ENCODE measurements at regions not wholly inside any gene's neighbourhood (a gene's known extent, or its start where the extent isn't known, plus 50 kb on each side); places are given as distances from the start of the nearest gene placed in this dataset.

- no peak overlapping the region for H3K4me3 ChIP-seq (ENCODE audit: low read depth, low read length)
- TF ChIP-seq, protein P1, sequence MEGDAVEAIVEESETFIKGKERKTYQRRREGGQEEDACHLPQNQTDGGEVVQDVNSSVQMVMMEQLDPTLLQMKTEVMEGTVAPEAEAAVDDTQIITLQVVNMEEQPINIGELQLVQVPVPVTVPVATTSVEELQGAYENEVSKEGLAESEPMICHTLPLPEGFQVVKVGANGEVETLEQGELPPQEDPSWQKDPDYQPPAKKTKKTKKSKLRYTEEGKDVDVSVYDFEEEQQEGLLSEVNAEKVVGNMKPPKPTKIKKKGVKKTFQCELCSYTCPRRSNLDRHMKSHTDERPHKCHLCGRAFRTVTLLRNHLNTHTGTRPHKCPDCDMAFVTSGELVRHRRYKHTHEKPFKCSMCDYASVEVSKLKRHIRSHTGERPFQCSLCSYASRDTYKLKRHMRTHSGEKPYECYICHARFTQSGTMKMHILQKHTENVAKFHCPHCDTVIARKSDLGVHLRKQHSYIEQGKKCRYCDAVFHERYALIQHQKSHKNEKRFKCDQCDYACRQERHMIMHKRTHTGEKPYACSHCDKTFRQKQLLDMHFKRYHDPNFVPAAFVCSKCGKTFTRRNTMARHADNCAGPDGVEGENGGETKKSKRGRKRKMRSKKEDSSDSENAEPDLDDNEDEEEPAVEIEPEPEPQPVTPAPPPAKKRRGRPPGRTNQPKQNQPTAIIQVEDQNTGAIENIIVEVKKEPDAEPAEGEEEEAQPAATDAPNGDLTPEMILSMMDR (IDR thresholded peaks at IDR 0.05; ENCODE audit: insufficient read depth, low read depth, low read length, missing control alignments) = no peak
- no peak for DNase-seq (ENCODE audit: low read depth)
Measured at GRCh38 chrX:3231766-3232165, 114.7 kb downstream of the MXRA5 start.

- no peak for DNase-seq (ENCODE audit: low read depth)
- TF ChIP-seq, protein P1 (IDR thresholded peaks at IDR 0.05; ENCODE audit: insufficient read depth, low read depth, low read length, missing control alignments) = no peak
Measured at GRCh38 chrX:3230496-3230895, 116.0 kb downstream of the MXRA5 start.

DNA sequence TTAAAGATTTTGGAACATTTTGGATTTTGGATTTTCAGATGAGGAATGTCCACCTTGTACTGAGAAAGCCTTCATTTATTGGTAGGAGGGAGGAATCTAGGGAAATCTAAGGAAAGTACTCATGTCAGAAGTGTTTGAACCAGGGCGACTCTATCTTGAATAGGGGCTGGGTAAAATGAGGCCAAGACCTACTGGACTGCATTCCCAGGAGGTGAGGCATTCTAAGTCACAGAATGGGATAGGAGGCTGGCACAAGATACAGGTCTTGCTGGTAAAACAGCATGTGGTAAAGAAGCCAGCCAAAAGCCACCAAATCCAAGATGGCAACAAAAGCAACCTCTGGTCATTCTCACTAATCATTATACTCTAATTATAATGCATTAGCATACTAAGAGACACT, 118.9 kb downstream of the MXRA5 start:
- TF ChIP-seq, protein P1 (IDR thresholded peaks at IDR 0.05; ENCODE audit: insufficient read depth, low read depth, low read length, missing control alignments) = no peak
- DNase-seq (ENCODE audit: low read depth) = no peak

More at GRCh38 chrX:3230496-3230895, 116.0 kb downstream of the MXRA5 start:
- no peak overlapping the region for H3K4me3 ChIP-seq (ENCODE audit: low read depth, low read length)

GRCh38 chrX:3226087-3226486, 120.4 kb downstream of the MXRA5 start:
- H3K4me3 ChIP-seq (ENCODE audit: low read depth, low read length) = no peak overlapping the region
- TF ChIP-seq, protein P1 (IDR thresholded peaks at IDR 0.05; ENCODE audit: insufficient read depth, low read depth, low read length, missing control alignments) = no peak
- no peak for DNase-seq (ENCODE audit: low read depth)

More for the DNA sequence above, 118.9 kb downstream of the MXRA5 start:
- no peak overlapping the region for H3K4me3 ChIP-seq (ENCODE audit: low read depth, low read length)

DNA sequence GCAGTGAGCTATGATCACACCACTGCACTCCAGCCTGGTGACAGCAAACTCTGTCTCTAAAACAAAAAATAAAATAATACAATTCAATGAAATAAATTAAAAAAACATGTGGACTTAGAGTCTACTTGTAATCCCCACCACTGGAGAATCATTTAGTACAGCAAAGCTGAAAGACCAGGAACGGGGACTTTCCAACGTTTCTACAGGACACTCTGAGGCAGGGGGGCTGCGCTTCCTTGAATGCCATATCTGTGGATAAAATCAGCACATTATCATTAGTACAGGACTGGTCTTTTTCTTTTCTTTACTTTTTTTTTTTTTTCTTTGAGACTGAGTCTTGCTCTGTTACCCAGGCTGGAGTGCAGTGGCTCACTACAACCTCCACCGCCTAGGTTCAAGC, 124.8 kb downstream of the MXRA5 start:
- no peak for DNase-seq (ENCODE audit: low read depth)
- TF ChIP-seq, protein P1 (IDR thresholded peaks at IDR 0.05; ENCODE audit: insufficient read depth, low read depth, low read length, missing control alignments) = no peak
- H3K4me3 ChIP-seq (ENCODE audit: low read depth, low read length) = no peak overlapping the region

GRCh38 chrX:3219667-3220066, 126.8 kb downstream of the MXRA5 start:
- DNase-seq (ENCODE audit: low read depth) = no peak
- TF ChIP-seq, protein P1 (IDR thresholded peaks at IDR 0.05; ENCODE audit: insufficient read depth, low read depth, low read length, missing control alignments) = no peak
- no peak overlapping the region for H3K4me3 ChIP-seq (ENCODE audit: low read depth, low read length)

- no peak overlapping the region for H3K4me3 ChIP-seq (ENCODE audit: low read depth, low read length)
- TF ChIP-seq, protein P1 (IDR thresholded peaks at IDR 0.05; ENCODE audit: insufficient read depth, low read depth, low read length, missing control alignments) = no peak
- DNase-seq (ENCODE audit: low read depth) = no peak
Measured at GRCh38 chrX:3219231-3219630, 127.2 kb downstream of the MXRA5 start.

Data from GM12865 (cell line).